ENCODE measurements at regions not wholly inside any gene's neighbourhood (a gene's known extent, or its start where the extent isn't known, plus 50 kb on each side); places are given as distances from the start of the nearest gene placed in this dataset.

DNA sequence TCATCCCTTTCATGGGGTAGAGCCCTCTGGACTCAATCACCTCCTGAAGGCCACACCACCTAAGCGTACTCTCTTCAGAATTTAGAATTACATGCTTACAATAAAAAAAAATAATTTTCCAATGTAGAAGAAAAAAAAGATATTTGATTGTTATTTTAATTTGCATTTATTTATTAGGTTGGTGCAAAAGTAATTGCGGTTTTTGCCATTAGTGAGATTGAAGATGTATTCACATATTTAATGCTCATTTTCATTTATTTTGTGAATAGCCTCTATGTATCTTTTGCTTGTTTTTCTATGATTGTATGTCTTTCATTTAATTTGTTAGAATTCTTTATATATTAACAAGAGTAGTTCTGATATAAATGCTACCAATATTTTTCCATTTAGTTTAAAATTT lies 220.5 kb downstream of the RND3 start:
- Histone ChIP-seq H3K27me3 (no peaks in the 10 kb centered on the region), H3K4me1 (ENCODE audit: insufficient read depth) (no peaks in the 10 kb centered on the region), H3K4me3 (no peak overlapping the region), H3K9me3 (no peaks in the 10 kb centered on the region), H3K36me3 (no peaks in the 10 kb centered on the region), H3K27ac (no peak overlapping the region)
- DNase-seq = no peak
- TF ChIP-seq EP300 (IDR thresholded peaks at IDR 0.05) = no peak
- no peak for TF ChIP-seq POLR2A (IDR thresholded peaks at IDR 0.05)
- TF ChIP-seq, protein P1, sequence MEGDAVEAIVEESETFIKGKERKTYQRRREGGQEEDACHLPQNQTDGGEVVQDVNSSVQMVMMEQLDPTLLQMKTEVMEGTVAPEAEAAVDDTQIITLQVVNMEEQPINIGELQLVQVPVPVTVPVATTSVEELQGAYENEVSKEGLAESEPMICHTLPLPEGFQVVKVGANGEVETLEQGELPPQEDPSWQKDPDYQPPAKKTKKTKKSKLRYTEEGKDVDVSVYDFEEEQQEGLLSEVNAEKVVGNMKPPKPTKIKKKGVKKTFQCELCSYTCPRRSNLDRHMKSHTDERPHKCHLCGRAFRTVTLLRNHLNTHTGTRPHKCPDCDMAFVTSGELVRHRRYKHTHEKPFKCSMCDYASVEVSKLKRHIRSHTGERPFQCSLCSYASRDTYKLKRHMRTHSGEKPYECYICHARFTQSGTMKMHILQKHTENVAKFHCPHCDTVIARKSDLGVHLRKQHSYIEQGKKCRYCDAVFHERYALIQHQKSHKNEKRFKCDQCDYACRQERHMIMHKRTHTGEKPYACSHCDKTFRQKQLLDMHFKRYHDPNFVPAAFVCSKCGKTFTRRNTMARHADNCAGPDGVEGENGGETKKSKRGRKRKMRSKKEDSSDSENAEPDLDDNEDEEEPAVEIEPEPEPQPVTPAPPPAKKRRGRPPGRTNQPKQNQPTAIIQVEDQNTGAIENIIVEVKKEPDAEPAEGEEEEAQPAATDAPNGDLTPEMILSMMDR (IDR thresholded peaks at IDR 0.05) = no peak
- 93 to 99% (median 95%) methylated on average over 2 of the region's 2 CpGs for WGBS, 3 donors
- intact Hi-C loops (cut with DNase I) = no loop called here

DNA sequence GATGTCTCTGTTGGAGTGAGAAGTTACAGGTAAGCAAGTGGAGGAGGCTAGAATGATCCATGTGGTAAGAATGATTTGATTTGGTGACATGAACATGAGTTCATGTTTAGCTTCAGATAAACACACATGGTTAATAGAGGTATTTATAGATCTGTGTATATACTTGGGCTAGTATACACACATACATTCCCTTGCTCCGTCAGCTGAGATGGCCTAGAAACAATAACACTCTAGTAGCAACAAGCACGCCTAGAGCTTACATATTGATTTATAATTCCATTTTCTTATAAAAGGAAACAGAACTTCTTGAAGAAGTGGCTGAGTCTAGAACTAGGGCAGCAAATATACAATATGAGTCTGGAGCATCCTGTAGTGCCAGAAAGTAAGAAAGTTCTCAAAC lies 223.0 kb downstream of the RND3 start:
- Histone ChIP-seq H3K27me3 (no peaks in the 10 kb centered on the region), H3K27ac (no peak overlapping the region), H3K4me3 (no peak overlapping the region), H3K9me3 (no peaks in the 10 kb centered on the region), H3K4me1 (ENCODE audit: insufficient read depth) (no peaks in the 10 kb centered on the region), H3K36me3 (no peaks in the 10 kb centered on the region)
- intact Hi-C loops (cut with DNase I) = no loop called here
- 88 to 96% (median 94%) methylated on average over 2 of the region's 2 CpGs for WGBS, 3 donors
- no peak for DNase-seq
- TF ChIP-seq EP300 (IDR thresholded peaks at IDR 0.05) = no peak
- no peak for TF ChIP-seq POLR2A (IDR thresholded peaks at IDR 0.05)
- TF ChIP-seq, protein P1 (IDR thresholded peaks at IDR 0.05) = no peak

DNA sequence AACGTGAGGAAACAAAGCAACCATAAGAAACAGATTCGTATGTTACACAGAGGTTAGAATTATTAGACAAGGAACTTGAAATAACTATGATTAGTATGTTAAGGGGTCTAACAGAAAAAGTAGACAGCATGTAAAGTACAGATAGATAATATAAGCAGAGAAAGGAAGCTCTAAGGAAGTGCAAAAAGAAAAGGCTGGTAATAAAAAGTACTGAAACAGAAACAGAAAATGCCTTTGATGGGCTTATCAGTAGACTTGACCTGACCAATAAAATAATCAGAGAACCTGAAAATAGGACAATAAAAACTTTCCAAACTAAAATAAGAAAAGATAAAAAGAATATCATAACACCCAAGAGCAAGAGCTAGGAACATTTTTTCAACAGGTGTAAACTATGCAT lies 225.8 kb downstream of the RND3 start:
- Histone ChIP-seq H3K4me3 (no peak overlapping the region), H3K27me3 (no peaks in the 10 kb centered on the region), H3K27ac (no peak overlapping the region), H3K4me1 (ENCODE audit: insufficient read depth) (no peaks in the 10 kb centered on the region), H3K9me3 (no peaks in the 10 kb centered on the region), H3K36me3 (no peaks in the 10 kb centered on the region)
- intact Hi-C loops (cut with DNase I) = no loop called here
- no peak for DNase-seq
- TF ChIP-seq, protein P1 (IDR thresholded peaks at IDR 0.05) = no peak
- TF ChIP-seq EP300 (IDR thresholded peaks at IDR 0.05) (no peak), POLR2A (IDR thresholded peaks at IDR 0.05) (no peak)
- 88 to 96% (median 91%) methylated on average over 2 of the region's 2 CpGs for WGBS, 3 donors

DNA sequence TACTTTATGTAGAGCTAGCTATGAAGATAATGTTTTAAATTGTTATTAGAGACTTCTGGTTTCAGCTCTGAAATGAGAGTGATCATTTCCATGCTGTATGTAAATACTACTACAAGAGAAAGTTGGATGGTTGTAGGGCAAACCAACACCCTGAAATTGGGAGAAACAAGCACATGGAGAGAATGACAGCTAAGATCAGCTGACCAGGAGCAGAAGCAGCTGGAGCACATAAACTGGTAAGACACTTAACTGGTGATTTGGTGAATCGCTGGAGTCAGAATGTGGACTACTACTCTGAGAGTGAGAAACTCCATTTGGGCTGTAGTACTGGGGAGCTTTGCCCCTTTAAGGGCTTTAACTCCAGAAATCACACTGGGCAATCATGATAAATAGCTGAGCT lies 226.8 kb downstream of the RND3 start:
- Histone ChIP-seq H3K36me3 (no peaks in the 10 kb centered on the region), H3K4me3 (no peak overlapping the region), H3K27ac (no peak overlapping the region), H3K9me3 (no peaks in the 10 kb centered on the region), H3K27me3 (no peaks in the 10 kb centered on the region), H3K4me1 (ENCODE audit: insufficient read depth) (peaks cover 1% of the 10 kb centered on the region)
- intact Hi-C loops (cut with DNase I) = no loop called here
- no peak for TF ChIP-seq POLR2A (IDR thresholded peaks at IDR 0.05)
- no peak for TF ChIP-seq EP300 (IDR thresholded peaks at IDR 0.05)
- DNase-seq = no peak
- WGBS, 3 donors = 84 to 100% (median 89%) methylated on average over 1 of the region's 1 CpG

DNA sequence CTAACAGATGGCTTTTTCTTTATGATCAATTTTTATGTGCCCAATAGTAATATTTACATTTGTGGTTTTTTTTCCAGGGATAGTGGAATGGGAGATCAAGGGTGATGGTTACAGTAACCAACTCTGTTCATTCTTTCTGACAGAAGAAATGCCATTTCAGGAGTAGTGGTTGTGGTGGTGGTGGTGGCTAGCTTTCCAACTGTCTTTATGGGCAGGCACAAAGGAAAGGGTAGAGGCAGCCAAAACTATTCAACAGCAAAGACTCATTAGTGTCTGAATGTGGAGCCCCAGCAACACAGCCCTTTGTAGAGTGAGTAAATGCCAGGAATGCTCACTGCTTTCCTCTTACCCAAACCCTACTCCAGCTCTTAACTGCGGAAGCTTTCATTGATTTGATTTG lies 227.7 kb downstream of the RND3 start:
- Histone ChIP-seq H3K4me1 (ENCODE audit: insufficient read depth) (peaks cover 5% of the 10 kb centered on the region), H3K36me3 (no peaks in the 10 kb centered on the region), H3K27me3 (no peaks in the 10 kb centered on the region), H3K9me3 (no peaks in the 10 kb centered on the region), H3K27ac (no peak overlapping the region), H3K4me3 (no peak overlapping the region)
- WGBS, 3 donors = 87 to 100% (median 97%) methylated on average over 1 of the region's 1 CpG
- DNase-seq = no peak
- intact Hi-C loops (cut with DNase I) = no loop called here
- TF ChIP-seq, protein P1 (IDR thresholded peaks at IDR 0.05) = no peak
- TF ChIP-seq EP300 (IDR thresholded peaks at IDR 0.05) (no peak), POLR2A (IDR thresholded peaks at IDR 0.05) (no peak)
